Body of pancreas (tissue), 4 donors: ENCODE measurements at regions not wholly inside any gene's neighbourhood (a gene's known extent, or its start where the extent isn't known, plus 50 kb on each side); places are given as distances from the start of the nearest gene placed in this dataset.
"Not testable (repeated sequence)": the region's sequence is repeated elsewhere in the genome, so short reads cannot be mapped to it uniquely, and the experiment has no call there.

Source experiments
- ATAC-seq: fragments of 150-250 bp; one replicate; pipeline ENCODE4 v1.9.1; 2016
- DNase-seq, 4 donors: peaks; one replicate each; pipeline ENCODE4 v3.0.0-alpha.2; 2019
- H3K27ac ChIP-seq, 4 donors: fragments of 200-600 bp; sonication (generic); 1 replicate in 3 of 4; 2 replicates in 1 of 4; pipeline versions ENCODE4 v1.5.1 to v1.6.1; 2016 to 2019; ENCODE audit warnings: mild to moderate bottlenecking in 1 of 4, mixed read lengths in 1 of 4, moderate library complexity in 1 of 4
- H3K27me3 ChIP-seq, 2 donors: fragments of 200-600 bp; sonication (generic); one replicate each; pipeline ENCODE4 v1.6.0; 2016; ENCODE audit warnings: mild to moderate bottlenecking in 1 of 2
- H3K36me3 ChIP-seq, 2 donors: fragments of 200-600 bp; sonication (generic); replicated peaks in 1 of 2; 2 replicates each; pipeline ENCODE4 v1.5.1; 2016; ENCODE audit warnings: low read depth in 2 of 2; ENCODE audit not compliant: insufficient read depth in 1 of 2
- H3K4me1 ChIP-seq: fragments of 200-600 bp; sonication (generic); one replicate; pipeline ENCODE4 v1.6.0; 2016
- H3K4me3 ChIP-seq, 2 donors: fragments of 200-600 bp; sonication (generic); 1 replicate in 1 of 2; 2 replicates in 1 of 2; pipeline ENCODE4 v1.5.1; 2016 to 2019
- H3K9me3 ChIP-seq, 3 donors: fragments of 200-600 bp; sonication (generic); 1 replicate in 2 of 3; 2 replicates in 1 of 3; pipeline ENCODE4 v1.5.1; 2016
- CTCF ChIP-seq, 7 experiments: fragments of 450-650 bp in 4 of 7; fragments of 200-600 bp in 3 of 7; sonication (generic) in 3 of 7; IDR thresholded peaks; one replicate each; pipeline ENCODE4 v1.5.1; 2016 to 2019; ENCODE audit warnings: antibody characterized with exemption in 7 of 7
- POLR2A ChIP-seq, 3 donors: fragments of 450-650 bp; IDR thresholded peaks; one replicate each; pipeline ENCODE4 v1.6.1; 2016; ENCODE audit warnings: antibody characterized with exemption in 3 of 3, mild to moderate bottlenecking in 2 of 3
- WGBS, 2 donors: methylation state at CpG; one replicate each; pipeline ENCODE4 v1.1.5; 2017; 5-methylcytosine and 5-hydroxymethylcytosine counted together
- intact Hi-C: fragments of 100-400 bp; cut with DNase I; formaldehyde crosslinking; loops from one replicate; pipeline ENCODE4 v1.15.1; 2023

DNA sequence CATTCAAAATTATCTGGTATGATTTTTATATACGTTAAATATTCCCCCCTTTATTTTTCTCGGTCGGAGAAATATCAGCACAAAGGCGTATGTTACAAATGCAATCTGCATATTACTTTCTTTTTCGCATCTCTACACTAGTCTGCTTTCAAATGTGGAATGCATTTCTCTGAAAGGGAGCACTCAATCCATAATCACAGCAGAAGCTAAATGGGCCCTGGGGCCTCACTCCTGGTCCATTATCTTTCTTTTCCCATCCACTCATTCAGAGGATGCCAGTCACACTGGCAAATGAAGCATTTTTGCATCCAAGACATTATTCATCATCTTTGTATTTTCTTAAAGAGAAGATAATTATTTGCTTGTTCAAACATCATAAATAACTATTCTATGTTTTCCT, 295.2 kb upstream of the LRP1B start:
- Histone ChIP-seq H3K4me3 (no peak overlapping the region), H3K9me3 (no peaks in the 10 kb centered on the region), H3K4me1 (no peaks in the 10 kb centered on the region), H3K27me3 (no peaks in the 10 kb centered on the region), H3K36me3 (no peaks in the 10 kb centered on the region), H3K27ac (no peak overlapping the region)
- ATAC-seq (no peak), DNase-seq (no peak)
- TF ChIP-seq CTCF (IDR thresholded peaks at IDR 0.05) (no peak), POLR2A (IDR thresholded peaks at IDR 0.05) (no peak)
- WGBS, 2 donors: 53 to 60% methylated on average over 5 of the region's 5 CpGs
- intact Hi-C loops: no loop called here

- Histone ChIP-seq H3K9me3 (no peaks in the 10 kb centered on the region), H3K36me3 (no peaks in the 10 kb centered on the region), H3K27ac (no peak overlapping the region), H3K4me1 (no peaks in the 10 kb centered on the region), H3K4me3 (no peak overlapping the region), H3K27me3 (no peaks in the 10 kb centered on the region)
- ATAC-seq: no peak
- intact Hi-C loops: no loop called here
- no peak for TF ChIP-seq POLR2A (IDR thresholded peaks at IDR 0.05)
- TF ChIP-seq CTCF (IDR thresholded peaks at IDR 0.05): peak in 1 of 7 experiments; percentile 14
- DNase-seq: no peak
- 15 to 17% methylated on average over 3 of the region's 3 CpGs for WGBS, 2 donors
Observed at GRCh38 chr2:142425551-142425950, 294.7 kb upstream of the LRP1B start.

GRCh38 chr2:142423603-142424002, 292.8 kb upstream of the LRP1B start:
- Histone ChIP-seq H3K36me3 (no peaks in the 10 kb centered on the region), H3K27ac (no peak overlapping the region), H3K4me3 (no peak overlapping the region), H3K27me3 (no peaks in the 10 kb centered on the region), H3K9me3 (no peaks in the 10 kb centered on the region), H3K4me1 (no peaks in the 10 kb centered on the region)
- DNase-seq (no peak), ATAC-seq (no peak)
- WGBS, 2 donors: 56 to 73% methylated on average over 1 of the region's 1 CpG
- intact Hi-C loops: no loop called here
- TF ChIP-seq POLR2A (IDR thresholded peaks at IDR 0.05) (no peak), CTCF (IDR thresholded peaks at IDR 0.05) (no peak)

GRCh38 chr2:142422769-142423168, 292.0 kb upstream of the LRP1B start:
- TF ChIP-seq POLR2A (IDR thresholded peaks at IDR 0.05): no peak

GRCh38 chr2:142422041-142422440, 291.2 kb upstream of the LRP1B start:
- 81 to 83% methylated on average over 6 of the region's 6 CpGs for WGBS, 2 donors
- Histone ChIP-seq H3K9me3 (no peaks in the 10 kb centered on the region), H3K27me3 (no peaks in the 10 kb centered on the region), H3K27ac (no peak overlapping the region), H3K4me3 (no peak overlapping the region), H3K36me3 (no peaks in the 10 kb centered on the region), H3K4me1 (no peaks in the 10 kb centered on the region)
- TF ChIP-seq POLR2A (IDR thresholded peaks at IDR 0.05) (no peak), CTCF (IDR thresholded peaks at IDR 0.05) (no peak)
- intact Hi-C loops: no loop called here
- no peak for DNase-seq
- no peak for ATAC-seq

More at GRCh38 chr2:142422769-142423168, 292.0 kb upstream of the LRP1B start:
- DNase-seq: no peak
- H3K9me3 ChIP-seq: no peaks in the 10 kb centered on the region
- H3K4me1 ChIP-seq: no peaks in the 10 kb centered on the region
- H3K4me3 ChIP-seq: no peak overlapping the region
- intact Hi-C loops: no loop called here
- no peak overlapping the region for H3K27ac ChIP-seq
- no peaks in the 10 kb centered on the region for H3K36me3 ChIP-seq
- H3K27me3 ChIP-seq: no peaks in the 10 kb centered on the region
- 74 to 88% methylated on average over 2 of the region's 2 CpGs for WGBS, 2 donors
- ATAC-seq: no peak

- DNase-seq, intact Hi-C loops: not testable (repeated sequence)
Observed at GRCh38 chr2:142418699-142419098, 287.9 kb upstream of the LRP1B start.

More at GRCh38 chr2:142418699-142419098, 287.9 kb upstream of the LRP1B start:
- 88 to 95% methylated on average over 4 of the region's 4 CpGs for WGBS, 2 donors
- ATAC-seq, H3K4me3 ChIP-seq, H3K9me3 ChIP-seq, H3K36me3 ChIP-seq, H3K27ac ChIP-seq, H3K27me3 ChIP-seq, H3K4me1 ChIP-seq: not testable (repeated sequence)
